HG03103 (cell line): ENCODE measurements at regions not wholly inside any gene's neighbourhood (a gene's known extent, or its start where the extent isn't known, plus 50 kb on each side); places are given as distances from the start of the nearest gene placed in this dataset.
A peak's percentile ranks its signal among the peaks of the same experiment; 100 is the strongest.
"Not testable (repeated sequence)": the region's sequence is repeated elsewhere in the genome, so short reads cannot be mapped to it uniquely, and the experiment has no call there.

Experiments used
- ATAC-seq: cut with Tn5 transposase; IDR thresholded peaks from one replicate; pipeline ENCODE4 v1.9.1; 2021; ENCODE audit warnings: low read depth; ENCODE audit not compliant: unreplicated experiment

GRCh38 chr2:17160594-17160993 lies 357.6 kb downstream of the RAD51AP2 start:
- ATAC-seq, result peak; percentile 97

- no peak for ATAC-seq
Observed at GRCh38 chr2:17156086-17156485, 362.2 kb downstream of the RAD51AP2 start.

- ATAC-seq, result no peak
Observed at GRCh38 chr2:17149945-17150344, 368.3 kb downstream of the RAD51AP2 start.

- no peak for ATAC-seq
Observed at GRCh38 chr2:17148407-17149145, 369.7 kb downstream of the RAD51AP2 start.

- ATAC-seq, result no peak
Observed at GRCh38 chr2:17146358-17146757, 371.9 kb downstream of the RAD51AP2 start.

- no peak for ATAC-seq
Observed at GRCh38 chr2:17136877-17137276, 381.4 kb downstream of the RAD51AP2 start.

- no peak for ATAC-seq
Observed at GRCh38 chr2:17136231-17136630, 382.0 kb downstream of the RAD51AP2 start.

- no peak for ATAC-seq
Observed at GRCh38 chr2:17135619-17136018, 382.6 kb downstream of the RAD51AP2 start.

GRCh38 chr2:17133052-17133671 lies 385.1 kb downstream of the RAD51AP2 start:
- no peak for ATAC-seq

GRCh38 chr2:17130627-17131026 lies 387.6 kb downstream of the RAD51AP2 start:
- ATAC-seq, result not testable (repeated sequence)

GRCh38 chr2:17125989-17126620 lies 392.1 kb downstream of the RAD51AP2 start:
- no peak for ATAC-seq

- no peak for ATAC-seq
Observed at GRCh38 chr2:17124575-17125318, 393.5 kb downstream of the RAD51AP2 start.

- ATAC-seq, result no peak
Observed at GRCh38 chr2:17122887-17123501, 395.2 kb downstream of the RAD51AP2 start.

GRCh38 chr2:17115466-17115865 lies 402.8 kb downstream of the RAD51AP2 start:
- no peak for ATAC-seq

- no peak for ATAC-seq
Observed at GRCh38 chr2:17115042-17115441, 403.2 kb downstream of the RAD51AP2 start.

GRCh38 chr2:17107871-17108270 lies 410.4 kb downstream of the RAD51AP2 start:
- ATAC-seq, result no peak

- no peak for ATAC-seq
Observed at GRCh38 chr2:17107151-17107550, 411.1 kb downstream of the RAD51AP2 start.

- no peak for ATAC-seq
Observed at GRCh38 chr2:17106418-17106817, 411.8 kb downstream of the RAD51AP2 start.

- ATAC-seq, result peak; percentile 67
Observed at GRCh38 chr2:17104454-17104853, 413.8 kb downstream of the RAD51AP2 start.

GRCh38 chr2:17101596-17101995 lies 416.6 kb downstream of the RAD51AP2 start:
- no peak for ATAC-seq

- ATAC-seq, result no peak
Observed at GRCh38 chr2:17101091-17101490, 417.1 kb downstream of the RAD51AP2 start.
